SK-N-SH (cell line): ENCODE measurements at regions not wholly inside any gene's neighbourhood (a gene's known extent, or its start where the extent isn't known, plus 50 kb on each side); places are given as distances from the start of the nearest gene placed in this dataset.

Experiments used
- EP300 ChIP-seq, 2 experiments: IDR thresholded peaks; 2 replicates each; pipeline versions ENCODE4 v1.4.0 to v1.6.1; 2012; ENCODE audit warnings: borderline replicate concordance in 1 of 2, low read depth in 1 of 2, low read length in 1 of 2
- GABPA ChIP-seq: IDR thresholded peaks from 2 replicates; pipeline ENCODE4 v1.4.0; 2012; ENCODE audit warnings: low read depth, mild to moderate bottlenecking
- MXI1 ChIP-seq: IDR thresholded peaks from 2 replicates; pipeline ENCODE4 v1.6.1; 2012; ENCODE audit warnings: mild to moderate bottlenecking, low read depth, low read length, improper control_type of control experiment
- NFIC ChIP-seq: IDR thresholded peaks from 2 replicates; pipeline ENCODE4 v1.4.0; 2012; ENCODE audit warnings: borderline replicate concordance
- POLR2AphosphoS5 ChIP-seq: IDR thresholded peaks from 2 replicates; pipeline ENCODE4 v1.6.1; 2012; ENCODE audit warnings: low read depth, low read length
- SIN3A ChIP-seq: IDR thresholded peaks from 2 replicates; pipeline ENCODE4 v1.6.1; 2012; ENCODE audit warnings: low read depth, mild to moderate bottlenecking, low read length, moderate library complexity, borderline replicate concordance
- TAF1 ChIP-seq: IDR thresholded peaks from 2 replicates; pipeline ENCODE4 v1.6.1; 2012; ENCODE audit warnings: low read depth, mild to moderate bottlenecking, low read length, moderate library complexity, borderline replicate concordance
- TCF12 ChIP-seq: IDR thresholded peaks from 2 replicates; pipeline ENCODE4 v1.4.0; 2012
- YY1 ChIP-seq: IDR thresholded peaks from 2 replicates; pipeline ENCODE4 v1.4.0; 2012; ENCODE audit warnings: low read depth, mild to moderate bottlenecking
- TF ChIP-seq, protein P1 (sequence below): fragments of 200-600 bp; sonication (generic); IDR thresholded peaks from 2 replicates; pipeline ENCODE4 v1.6.1; 2017; ENCODE audit warnings: antibody characterized with exemption, mild to moderate bottlenecking, moderate library complexity
- TF ChIP-seq, protein P2 (sequence below): IDR thresholded peaks from 2 replicates; pipeline ENCODE4 v1.4.0; 2012; ENCODE audit warnings: low read depth, borderline replicate concordance

DNA sequence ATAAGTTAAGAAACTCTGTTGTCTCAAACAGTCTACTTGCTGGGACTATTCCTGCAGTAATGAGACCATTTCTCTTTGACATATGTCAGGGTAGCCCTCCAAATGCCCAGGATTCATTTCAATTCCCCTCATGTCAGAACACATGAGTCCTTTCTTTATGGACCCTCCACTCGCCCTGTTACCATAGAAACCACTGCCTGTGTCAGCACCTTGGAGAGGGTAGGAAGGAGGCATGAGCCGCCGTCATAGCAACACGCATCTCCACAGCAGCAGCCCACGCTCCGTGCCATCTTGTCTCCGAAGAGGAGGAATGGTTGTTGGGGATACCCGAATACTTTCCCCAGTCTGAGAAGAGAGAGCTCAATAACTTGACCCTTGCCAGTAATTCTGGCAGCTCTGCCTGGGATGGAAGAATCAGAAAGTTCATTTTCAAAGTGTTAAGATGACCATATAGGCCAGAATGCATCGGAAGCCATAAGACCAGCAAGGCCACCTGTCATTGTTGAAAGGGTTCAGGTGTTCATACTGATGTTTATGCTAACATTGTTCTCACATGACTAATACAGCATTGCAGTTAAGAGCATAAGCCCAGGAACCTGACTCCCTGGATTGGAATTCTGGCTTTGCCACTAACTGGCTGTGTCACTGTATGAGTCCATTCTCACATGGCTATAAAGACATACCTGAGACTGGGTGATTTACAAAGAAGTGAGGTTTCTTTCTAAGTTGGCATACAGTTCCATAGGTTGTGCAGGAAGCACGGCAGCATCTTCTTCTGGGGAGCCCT is 141.3 kb downstream of the ABCC12 start:
- TF ChIP-seq SIN3A (no peak), POLR2AphosphoS5 (no peak), TCF12 (peak; percentile 7; the same call in 1 of the 2 replicates), MXI1 (no peak), NFIC (no peak), EP300 (IDR thresholded peaks at IDR 0.05; ENCODE audit: borderline replicate concordance in 1 of 2, low read depth in 1 of 2, low read length in 1 of 2) (no peak), YY1 (no peak), GABPA (no peak), TAF1 (no peak)
- TF ChIP-seq, protein P1, sequence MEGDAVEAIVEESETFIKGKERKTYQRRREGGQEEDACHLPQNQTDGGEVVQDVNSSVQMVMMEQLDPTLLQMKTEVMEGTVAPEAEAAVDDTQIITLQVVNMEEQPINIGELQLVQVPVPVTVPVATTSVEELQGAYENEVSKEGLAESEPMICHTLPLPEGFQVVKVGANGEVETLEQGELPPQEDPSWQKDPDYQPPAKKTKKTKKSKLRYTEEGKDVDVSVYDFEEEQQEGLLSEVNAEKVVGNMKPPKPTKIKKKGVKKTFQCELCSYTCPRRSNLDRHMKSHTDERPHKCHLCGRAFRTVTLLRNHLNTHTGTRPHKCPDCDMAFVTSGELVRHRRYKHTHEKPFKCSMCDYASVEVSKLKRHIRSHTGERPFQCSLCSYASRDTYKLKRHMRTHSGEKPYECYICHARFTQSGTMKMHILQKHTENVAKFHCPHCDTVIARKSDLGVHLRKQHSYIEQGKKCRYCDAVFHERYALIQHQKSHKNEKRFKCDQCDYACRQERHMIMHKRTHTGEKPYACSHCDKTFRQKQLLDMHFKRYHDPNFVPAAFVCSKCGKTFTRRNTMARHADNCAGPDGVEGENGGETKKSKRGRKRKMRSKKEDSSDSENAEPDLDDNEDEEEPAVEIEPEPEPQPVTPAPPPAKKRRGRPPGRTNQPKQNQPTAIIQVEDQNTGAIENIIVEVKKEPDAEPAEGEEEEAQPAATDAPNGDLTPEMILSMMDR = no peak
- TF ChIP-seq, protein P2, sequence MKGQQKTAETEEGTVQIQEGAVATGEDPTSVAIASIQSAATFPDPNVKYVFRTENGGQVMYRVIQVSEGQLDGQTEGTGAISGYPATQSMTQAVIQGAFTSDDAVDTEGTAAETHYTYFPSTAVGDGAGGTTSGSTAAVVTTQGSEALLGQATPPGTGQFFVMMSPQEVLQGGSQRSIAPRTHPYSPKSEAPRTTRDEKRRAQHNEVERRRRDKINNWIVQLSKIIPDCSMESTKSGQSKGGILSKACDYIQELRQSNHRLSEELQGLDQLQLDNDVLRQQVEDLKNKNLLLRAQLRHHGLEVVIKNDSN = no peak
